DOHH2 (cell line): ENCODE measurements at regions not wholly inside any gene's neighbourhood (a gene's known extent, or its start where the extent isn't known, plus 50 kb on each side); places are given as distances from the start of the nearest gene placed in this dataset.
"Not testable (repeated sequence)": the region's sequence is repeated elsewhere in the genome, so short reads cannot be mapped to it uniquely, and the experiment has no call there.

Experiments used
- CTCF ChIP-seq: fragments of 200-600 bp; sonication (generic); IDR thresholded peaks from one replicate; pipeline ENCODE4 v1.5.1; 2014; ENCODE audit warnings: antibody characterized with exemption, mild to moderate bottlenecking, low read depth, low read length; ENCODE audit not compliant: poor library complexity, severe bottlenecking
- EZH2phosphoT487 ChIP-seq: fragments of 200-600 bp; sonication (generic); IDR thresholded peaks from 2 replicates; pipeline ENCODE4 v1.6.1; 2017; ENCODE audit warnings: borderline replicate concordance, mild to moderate bottlenecking, antibody characterized with exemption, low read length, moderate library complexity, mixed read lengths

- not testable (repeated sequence) for TF ChIP-seq CTCF, EZH2phosphoT487
These were observed 238.9 kb upstream of the PRSS16 start for GRCh38 chr6:27008613-27009012.
